ENCODE measurements at regions not wholly inside any gene's neighbourhood (a gene's known extent, or its start where the extent isn't known, plus 50 kb on each side); places are given as distances from the start of the nearest gene placed in this dataset.

DNA sequence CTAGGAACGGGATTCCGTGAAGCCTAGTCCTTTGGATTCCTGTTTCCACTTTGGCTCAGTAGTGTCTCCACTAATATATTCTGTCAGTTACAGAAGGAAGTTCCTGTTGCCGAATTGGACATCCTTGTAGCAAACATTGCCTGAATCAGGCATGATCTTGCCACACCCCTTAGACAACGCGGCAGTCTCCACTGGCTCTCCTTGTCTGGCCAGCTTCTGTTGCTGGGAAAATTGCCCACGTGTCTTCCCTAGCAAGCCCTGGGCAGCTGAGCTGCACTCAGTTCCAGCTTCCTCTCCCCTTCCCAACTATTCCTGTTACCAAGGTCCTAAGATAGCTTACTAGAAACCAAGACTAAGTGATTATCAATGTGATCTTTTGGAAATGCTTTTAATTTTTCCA is 316.6 kb upstream of the RIOK2 start:
- no peak for TF ChIP-seq EZH2 (IDR thresholded peaks at IDR 0.05; ENCODE audit: borderline replicate concordance, low read depth, low read length, poor library complexity, severe bottlenecking)
- TF ChIP-seq, protein P1, sequence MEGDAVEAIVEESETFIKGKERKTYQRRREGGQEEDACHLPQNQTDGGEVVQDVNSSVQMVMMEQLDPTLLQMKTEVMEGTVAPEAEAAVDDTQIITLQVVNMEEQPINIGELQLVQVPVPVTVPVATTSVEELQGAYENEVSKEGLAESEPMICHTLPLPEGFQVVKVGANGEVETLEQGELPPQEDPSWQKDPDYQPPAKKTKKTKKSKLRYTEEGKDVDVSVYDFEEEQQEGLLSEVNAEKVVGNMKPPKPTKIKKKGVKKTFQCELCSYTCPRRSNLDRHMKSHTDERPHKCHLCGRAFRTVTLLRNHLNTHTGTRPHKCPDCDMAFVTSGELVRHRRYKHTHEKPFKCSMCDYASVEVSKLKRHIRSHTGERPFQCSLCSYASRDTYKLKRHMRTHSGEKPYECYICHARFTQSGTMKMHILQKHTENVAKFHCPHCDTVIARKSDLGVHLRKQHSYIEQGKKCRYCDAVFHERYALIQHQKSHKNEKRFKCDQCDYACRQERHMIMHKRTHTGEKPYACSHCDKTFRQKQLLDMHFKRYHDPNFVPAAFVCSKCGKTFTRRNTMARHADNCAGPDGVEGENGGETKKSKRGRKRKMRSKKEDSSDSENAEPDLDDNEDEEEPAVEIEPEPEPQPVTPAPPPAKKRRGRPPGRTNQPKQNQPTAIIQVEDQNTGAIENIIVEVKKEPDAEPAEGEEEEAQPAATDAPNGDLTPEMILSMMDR (conservative IDR thresholded peaks at IDR 0.05; ENCODE audit: low read depth, low read length), result no peak
